ENCODE measurements at regions not wholly inside any gene's neighbourhood (a gene's known extent, or its start where the extent isn't known, plus 50 kb on each side); places are given as distances from the start of the nearest gene placed in this dataset.

GRCh38 chr6:16042751-16043150 lies 86.1 kb upstream of the MYLIP start:
- TF ChIP-seq, protein P1, sequence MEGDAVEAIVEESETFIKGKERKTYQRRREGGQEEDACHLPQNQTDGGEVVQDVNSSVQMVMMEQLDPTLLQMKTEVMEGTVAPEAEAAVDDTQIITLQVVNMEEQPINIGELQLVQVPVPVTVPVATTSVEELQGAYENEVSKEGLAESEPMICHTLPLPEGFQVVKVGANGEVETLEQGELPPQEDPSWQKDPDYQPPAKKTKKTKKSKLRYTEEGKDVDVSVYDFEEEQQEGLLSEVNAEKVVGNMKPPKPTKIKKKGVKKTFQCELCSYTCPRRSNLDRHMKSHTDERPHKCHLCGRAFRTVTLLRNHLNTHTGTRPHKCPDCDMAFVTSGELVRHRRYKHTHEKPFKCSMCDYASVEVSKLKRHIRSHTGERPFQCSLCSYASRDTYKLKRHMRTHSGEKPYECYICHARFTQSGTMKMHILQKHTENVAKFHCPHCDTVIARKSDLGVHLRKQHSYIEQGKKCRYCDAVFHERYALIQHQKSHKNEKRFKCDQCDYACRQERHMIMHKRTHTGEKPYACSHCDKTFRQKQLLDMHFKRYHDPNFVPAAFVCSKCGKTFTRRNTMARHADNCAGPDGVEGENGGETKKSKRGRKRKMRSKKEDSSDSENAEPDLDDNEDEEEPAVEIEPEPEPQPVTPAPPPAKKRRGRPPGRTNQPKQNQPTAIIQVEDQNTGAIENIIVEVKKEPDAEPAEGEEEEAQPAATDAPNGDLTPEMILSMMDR (IDR thresholded peaks at IDR 0.05) = no peak
- TF ChIP-seq POLR2A (IDR thresholded peaks at IDR 0.05) = no peak

All from uterus (tissue), 2 donors.